Renal cortex interstitium (tissue), 11 donors: ENCODE measurements at regions not wholly inside any gene's neighbourhood (a gene's known extent, or its start where the extent isn't known, plus 50 kb on each side); places are given as distances from the start of the nearest gene placed in this dataset.

Experiments
- DNase-seq, 11 donors: peaks; one replicate each; pipeline ENCODE4 v3.0.0-alpha.2; 2013; ENCODE audit warnings: low read depth in 9 of 11, low spot score in 4 of 11; ENCODE audit errors: extremely low read depth in 1 of 11

GRCh38 chr15:95295896-95296625 lies 1034.4 kb upstream of the NR2F2 start:
- DNase-seq: no peak

- no peak for DNase-seq
Measured at GRCh38 chr15:95296643-95297042, 1033.9 kb upstream of the NR2F2 start.

- no peak for DNase-seq
Measured at GRCh38 chr15:95298729-95299128, 1031.8 kb upstream of the NR2F2 start.

GRCh38 chr15:95300958-95301357 lies 1029.5 kb upstream of the NR2F2 start:
- no peak for DNase-seq

GRCh38 chr15:95302206-95302605 lies 1028.3 kb upstream of the NR2F2 start:
- DNase-seq: no peak

- no peak for DNase-seq
Measured at GRCh38 chr15:95302809-95303208, 1027.7 kb upstream of the NR2F2 start.

- DNase-seq: no peak
Measured at GRCh38 chr15:95303713-95304112, 1026.8 kb upstream of the NR2F2 start.

- DNase-seq: peak in 5 of 11 donors; percentile 72 to 88 (median 81)
Measured at GRCh38 chr15:95304151-95304946, 1026.2 kb upstream of the NR2F2 start.

GRCh38 chr15:95304947-95305400 lies 1025.5 kb upstream of the NR2F2 start:
- DNase-seq: no peak

- DNase-seq: no peak
Measured at GRCh38 chr15:95307115-95307514, 1023.4 kb upstream of the NR2F2 start.

GRCh38 chr15:95319242-95319641 lies 1011.3 kb upstream of the NR2F2 start:
- DNase-seq: no peak

- DNase-seq: no peak
Measured at GRCh38 chr15:95323796-95324195, 1006.7 kb upstream of the NR2F2 start.

GRCh38 chr15:95324656-95325055 lies 1005.8 kb upstream of the NR2F2 start:
- DNase-seq: peak in 1 of 11 donors; percentile 48

GRCh38 chr15:95325763-95326404 lies 1004.6 kb upstream of the NR2F2 start:
- no peak for DNase-seq

- no peak for DNase-seq
Measured at GRCh38 chr15:95326431-95327182, 1003.9 kb upstream of the NR2F2 start.

- DNase-seq: no peak
Measured at GRCh38 chr15:95327183-95327525, 1003.3 kb upstream of the NR2F2 start.

GRCh38 chr15:95327661-95328060 lies 1002.8 kb upstream of the NR2F2 start:
- no peak for DNase-seq

GRCh38 chr15:95328559-95328958 lies 1001.9 kb upstream of the NR2F2 start:
- DNase-seq: no peak

- DNase-seq: no peak
Measured at GRCh38 chr15:95329362-95329761, 1001.1 kb upstream of the NR2F2 start.
